MCF 10A (cell line): ENCODE measurements at regions not wholly inside any gene's neighbourhood (a gene's known extent, or its start where the extent isn't known, plus 50 kb on each side); places are given as distances from the start of the nearest gene placed in this dataset.

Experiments
- BruUV-seq: library from RNA; stranded (reverse); fragments of 400-500 nt; replicated peaks from 2 replicates; lab custom pipeline; 2021; lab: Mats Ljungman, UMichigan
- CTCF ChIA-PET: fragments of 300-600 bp; sonication (Branson Sonifier 250); formaldehyde crosslinking; extraction: SDS; loops from one replicate; lab custom pipeline; 2021; ENCODE audit warnings: antibody characterized with exemption, inconsistent platforms; lab: Yijun Ruan, JAX
- POLR2A ChIA-PET: fragments of 300-600, 350-650 bp; sonication (Branson Sonifier 250); formaldehyde crosslinking; extraction: SDS; loops from one replicate; lab custom pipeline; 2020; ENCODE audit warnings: antibody characterized with exemption, inconsistent platforms; lab: Yijun Ruan, JAX
- DNase-seq: peaks from one replicate; pipeline ENCODE4 v3.0.0-alpha.2; 2018; ENCODE audit not compliant: unreplicated experiment
- H3K27ac Mint-ChIP-seq: one replicate; pipeline ENCODE4 v1.8.0; 2022; ENCODE audit warnings: mild to moderate bottlenecking, low read depth, mixed read lengths; ENCODE audit not compliant: unreplicated experiment
- H3K27me3 Mint-ChIP-seq: one replicate; pipeline ENCODE4 v1.8.0; 2022; ENCODE audit warnings: mixed read lengths; ENCODE audit not compliant: insufficient read depth, unreplicated experiment
- H3K36me3 Mint-ChIP-seq: one replicate; pipeline ENCODE4 v1.8.0; 2022; ENCODE audit warnings: mild to moderate bottlenecking, moderate library complexity, mixed read lengths; ENCODE audit not compliant: insufficient read depth, unreplicated experiment
- H3K4me1 Mint-ChIP-seq: one replicate; pipeline ENCODE4 v1.8.0; 2022; ENCODE audit warnings: mixed read lengths; ENCODE audit not compliant: insufficient read depth, unreplicated experiment
- H3K4me3 Mint-ChIP-seq: one replicate; pipeline ENCODE4 v1.8.0; 2022; ENCODE audit warnings: mild to moderate bottlenecking, moderate library complexity, mixed read lengths; ENCODE audit not compliant: unreplicated experiment
- H3K9me3 Mint-ChIP-seq: one replicate; pipeline ENCODE4 v1.8.0; 2022; ENCODE audit warnings: mixed read lengths; ENCODE audit not compliant: unreplicated experiment
- intact Hi-C: fragments of 100-400 bp; cut with micrococcal nuclease; formaldehyde crosslinking; loops from 2 replicates; pipeline ENCODE4 v1.14.1; 2022
- TF ChIP-seq, protein P1 (sequence below): fragments of 200-600 bp; IDR thresholded peaks from one replicate; pipeline ENCODE4 v1.8.0; 2022; ENCODE audit warnings: antibody characterized with exemption, mild to moderate bottlenecking; ENCODE audit not compliant: unreplicated experiment

DNA sequence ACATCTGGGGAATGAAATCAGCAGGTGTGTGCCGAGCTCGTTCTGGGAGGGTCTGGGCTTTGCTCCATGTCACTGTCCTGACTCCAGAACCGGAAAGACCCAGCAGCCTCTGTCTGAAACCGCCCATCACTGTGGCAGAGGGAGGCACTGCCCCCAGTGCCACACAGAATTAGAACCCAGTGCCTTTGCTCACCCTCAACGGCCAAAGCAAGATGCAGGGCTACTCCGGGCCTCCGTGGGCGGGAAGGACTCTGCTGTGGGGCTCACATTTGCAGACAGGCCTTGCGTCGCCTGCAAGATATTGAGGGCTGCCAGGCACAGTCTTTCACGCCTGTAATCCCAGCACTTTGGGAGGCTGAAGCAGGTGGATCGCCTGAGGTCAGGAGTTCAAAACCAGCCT is 219.2 kb upstream of the PPP2R2D start:
- intact Hi-C loops = no loop called here
- no peaks in the 10 kb centered on the region for H3K27me3 Mint-ChIP-seq
- POLR2A ChIA-PET = no interaction called here
- H3K4me1 Mint-ChIP-seq = no peaks in the 10 kb centered on the region
- TF ChIP-seq, protein P1, sequence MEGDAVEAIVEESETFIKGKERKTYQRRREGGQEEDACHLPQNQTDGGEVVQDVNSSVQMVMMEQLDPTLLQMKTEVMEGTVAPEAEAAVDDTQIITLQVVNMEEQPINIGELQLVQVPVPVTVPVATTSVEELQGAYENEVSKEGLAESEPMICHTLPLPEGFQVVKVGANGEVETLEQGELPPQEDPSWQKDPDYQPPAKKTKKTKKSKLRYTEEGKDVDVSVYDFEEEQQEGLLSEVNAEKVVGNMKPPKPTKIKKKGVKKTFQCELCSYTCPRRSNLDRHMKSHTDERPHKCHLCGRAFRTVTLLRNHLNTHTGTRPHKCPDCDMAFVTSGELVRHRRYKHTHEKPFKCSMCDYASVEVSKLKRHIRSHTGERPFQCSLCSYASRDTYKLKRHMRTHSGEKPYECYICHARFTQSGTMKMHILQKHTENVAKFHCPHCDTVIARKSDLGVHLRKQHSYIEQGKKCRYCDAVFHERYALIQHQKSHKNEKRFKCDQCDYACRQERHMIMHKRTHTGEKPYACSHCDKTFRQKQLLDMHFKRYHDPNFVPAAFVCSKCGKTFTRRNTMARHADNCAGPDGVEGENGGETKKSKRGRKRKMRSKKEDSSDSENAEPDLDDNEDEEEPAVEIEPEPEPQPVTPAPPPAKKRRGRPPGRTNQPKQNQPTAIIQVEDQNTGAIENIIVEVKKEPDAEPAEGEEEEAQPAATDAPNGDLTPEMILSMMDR = no peak
- H3K36me3 Mint-ChIP-seq = no peaks in the 10 kb centered on the region
- H3K9me3 Mint-ChIP-seq = peaks cover 8% of the 10 kb centered on the region
- BruUV-seq = no TSS peak
- H3K4me3 Mint-ChIP-seq = no peak overlapping the region
- CTCF ChIA-PET = no interaction called here
- H3K27ac Mint-ChIP-seq = no peak overlapping the region
- no peak for DNase-seq

GRCh38 chr10:131682271-131682962 is 218.4 kb upstream of the PPP2R2D start:
- ChIA-PET CTCF (no interaction called here), POLR2A (no interaction called here)
- no peak overlapping the region for H3K27ac Mint-ChIP-seq
- no peak overlapping the region for H3K4me3 Mint-ChIP-seq
- no peaks in the 10 kb centered on the region for H3K36me3 Mint-ChIP-seq
- H3K4me1 Mint-ChIP-seq = no peaks in the 10 kb centered on the region
- no peaks in the 10 kb centered on the region for H3K27me3 Mint-ChIP-seq
- intact Hi-C loops = no loop called here
- TF ChIP-seq, protein P1 = no peak
- no TSS peak for BruUV-seq
- no peak for DNase-seq
- peaks cover 8% of the 10 kb centered on the region for H3K9me3 Mint-ChIP-seq

DNA sequence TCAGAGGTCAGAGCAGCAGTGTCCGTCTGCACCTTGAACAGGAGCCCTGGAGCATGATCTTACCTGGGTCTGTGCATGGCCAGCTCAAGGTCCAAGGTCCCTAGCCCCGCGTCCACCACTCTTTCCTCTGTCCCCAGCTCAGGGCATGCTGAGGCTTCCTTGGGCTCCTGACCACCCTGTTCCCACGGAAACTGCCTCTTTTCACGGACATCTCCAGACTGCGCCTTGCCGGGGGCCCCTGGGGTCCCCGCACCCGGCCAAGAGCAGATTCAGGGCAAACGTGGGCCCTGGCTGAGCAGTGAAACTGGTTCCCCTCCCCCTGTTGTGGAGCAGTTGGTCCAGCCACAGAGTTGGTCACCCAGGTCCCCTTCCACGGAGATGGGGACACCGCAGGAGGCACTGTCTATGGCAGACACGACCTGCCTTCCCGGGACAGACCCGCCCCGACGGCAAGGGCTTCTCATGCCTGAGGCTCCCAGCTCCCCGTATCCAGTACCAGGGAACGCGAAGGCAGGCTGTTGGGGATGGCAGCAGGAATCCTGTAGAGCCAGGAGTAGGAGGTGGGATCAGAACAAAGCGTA is 217.4 kb upstream of the PPP2R2D start:
- H3K27me3 Mint-ChIP-seq = no peaks in the 10 kb centered on the region
- H3K36me3 Mint-ChIP-seq = no peaks in the 10 kb centered on the region
- no peak overlapping the region for H3K27ac Mint-ChIP-seq
- ChIA-PET POLR2A (no interaction called here), CTCF (no interaction called here)
- BruUV-seq = no TSS peak
- H3K4me3 Mint-ChIP-seq = no peak overlapping the region
- DNase-seq = no peak
- TF ChIP-seq, protein P1 = no peak
- intact Hi-C loops = no loop called here
- H3K9me3 Mint-ChIP-seq = peaks cover 8% of the 10 kb centered on the region
- no peaks in the 10 kb centered on the region for H3K4me1 Mint-ChIP-seq

GRCh38 chr10:131683941-131684340 is 216.9 kb upstream of the PPP2R2D start:
- POLR2A ChIA-PET = no interaction called here
- intact Hi-C loops = no loop called here
- Mint-ChIP-seq H3K4me1 (no peaks in the 10 kb centered on the region), H3K4me3 (no peak overlapping the region), H3K27me3 (no peaks in the 10 kb centered on the region), H3K9me3 (peaks cover 8% of the 10 kb centered on the region), H3K27ac (no peak overlapping the region), H3K36me3 (no peaks in the 10 kb centered on the region)
- TF ChIP-seq, protein P1 = no peak
- CTCF ChIA-PET = interaction anchor here (1.0 kb wide), 1 partner anchor 103 kb away, joined by 3 read pairs; no protein-coding TSS in a partner anchor
- BruUV-seq = no TSS peak
- DNase-seq = no peak
